OCI-LY7 (cell line): ENCODE measurements at regions not wholly inside any gene's neighbourhood (a gene's known extent, or its start where the extent isn't known, plus 50 kb on each side); places are given as distances from the start of the nearest gene placed in this dataset.

Experiments
- CTCF ChIP-seq: fragments of 200-600 bp; sonication (generic); conservative IDR thresholded peaks from 2 replicates; pipeline ENCODE4 v1.5.1; 2014; ENCODE audit warnings: mild to moderate bottlenecking, antibody characterized with exemption, low read length, moderate library complexity, mixed read lengths
- EZH2phosphoT487 ChIP-seq: fragments of 200-600 bp; sonication (generic); IDR thresholded peaks from 2 replicates; pipeline ENCODE4 v1.6.1; 2018; ENCODE audit warnings: low read depth, borderline replicate concordance, mild to moderate bottlenecking, mixed run types, antibody characterized with exemption, low read length, moderate library complexity, mixed read lengths

DNA sequence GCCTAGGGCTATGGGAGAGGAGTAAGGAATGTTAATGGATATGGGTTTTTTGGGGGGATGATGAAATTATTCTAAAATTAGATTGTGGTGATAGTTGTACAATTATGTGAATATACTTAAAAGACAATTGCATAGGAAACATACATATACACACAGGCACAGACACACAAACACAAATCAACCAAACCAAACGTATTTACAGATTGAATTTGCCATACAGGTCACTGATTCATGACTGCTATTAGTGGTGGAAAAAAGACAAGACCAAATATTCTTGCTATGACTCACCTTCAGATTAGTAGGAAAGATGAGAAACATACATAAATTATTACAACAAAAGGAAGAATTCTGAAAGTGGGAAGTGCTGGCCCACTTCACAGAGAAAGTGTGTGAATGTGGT lies 85.3 kb downstream of the C3orf38 start:
- TF ChIP-seq EZH2phosphoT487 (no peak), CTCF (no peak)
